Lung (tissue), 11 donors: ENCODE measurements at regions not wholly inside any gene's neighbourhood (a gene's known extent, or its start where the extent isn't known, plus 50 kb on each side); places are given as distances from the start of the nearest gene placed in this dataset.

Experiments used
- ATAC-seq: fragments of 200-7000 bp; cut with Tn5 transposase; one replicate; pipeline ENCODE4 v1.9.1; 2020; ENCODE audit warnings: moderate number of reproducible peaks; ENCODE audit not compliant: insufficient read depth, low FRiP score
- DNase-seq, 3 donors: peaks; one replicate each; pipeline ENCODE4 v3.0.0-alpha.2; 2013 to 2017
- H3K27ac ChIP-seq, 2 donors: one replicate each; pipeline ENCODE4 v1.5.1; 2013; ENCODE audit warnings: mild to moderate bottlenecking in 2 of 2, moderate library complexity in 2 of 2, control low read depth in 1 of 2, inconsistent platforms in 1 of 2, low read depth in 1 of 2, low read length in 1 of 2
- H3K27me3 ChIP-seq, 3 donors: one replicate each; pipeline ENCODE4 v1.5.1; 2013; ENCODE audit warnings: low read length in 2 of 3; ENCODE audit not compliant: control insufficient read depth in 3 of 3, insufficient read depth in 3 of 3
- H3K36me3 ChIP-seq, 4 donors: one replicate each; pipeline ENCODE4 v1.5.1; 2013; ENCODE audit warnings: low read length in 4 of 4, mild to moderate bottlenecking in 1 of 4, moderate library complexity in 1 of 4; ENCODE audit not compliant: control insufficient read depth in 4 of 4, insufficient read depth in 4 of 4
- H3K4me1 ChIP-seq, 5 donors: one replicate each; pipeline ENCODE4 v1.5.1; 2013; ENCODE audit warnings: low read length in 5 of 5, mild to moderate bottlenecking in 2 of 5, moderate library complexity in 1 of 5; ENCODE audit not compliant: control insufficient read depth in 5 of 5, insufficient read depth in 5 of 5
- H3K4me3 ChIP-seq: one replicate; pipeline ENCODE4 v1.5.1; 2013; ENCODE audit warnings: mild to moderate bottlenecking, control low read depth, moderate library complexity
- H3K9ac ChIP-seq, 2 donors: one replicate each; pipeline ENCODE4 v1.5.1; 2013; ENCODE audit warnings: low read length in 2 of 2, control low read depth in 1 of 2; ENCODE audit not compliant: insufficient read depth in 1 of 2
- H3K9me3 ChIP-seq, 4 donors: one replicate each; pipeline ENCODE4 v1.5.1; 2013; ENCODE audit warnings: low read length in 3 of 4, mild to moderate bottlenecking in 1 of 4, moderate library complexity in 1 of 4; ENCODE audit not compliant: control insufficient read depth in 4 of 4, insufficient read depth in 3 of 4
- CTCF ChIP-seq: IDR thresholded peaks from 2 replicates; pipeline ENCODE4 v1.5.1; 2012; ENCODE audit warnings: mild to moderate bottlenecking; ENCODE audit errors: control extremely low read depth, extremely low read depth
- WGBS, 2 donors: extraction: QIAGEN DNeasy Blood & Tissue Kit; methylation state at CpG; one replicate each; pipeline ENCODE4 v1.1.7; 2013; 5-methylcytosine and 5-hydroxymethylcytosine counted together
- donor health status: control.
- donor health status: control.
- donor health status: Bipolar disorder and iron deficiency.
- donor health status: healthy.
- donor health status: DM: yes; HTN: yes; CAD: no.

- Histone ChIP-seq H3K9me3 (peaks cover 0 to 4% (median 0%) of the 10 kb centered on the region in 4 donors), H3K9ac (no peak overlapping the region)
- no peak for TF ChIP-seq CTCF
These were observed 144.0 kb upstream of the NPY start for GRCh38 chr7:24140001-24140400.

GRCh38 chr7:24141874-24142509, 142.0 kb upstream of the NPY start:
- Histone ChIP-seq H3K27me3 (no peaks in the 10 kb centered on the region), H3K9ac (no peak overlapping the region), H3K36me3 (no peaks in the 10 kb centered on the region), H3K9me3 (peaks cover 0 to 4% (median 0%) of the 10 kb centered on the region in 4 donors), H3K4me1 (peaks cover 0 to 12% (median 0%) of the 10 kb centered on the region in 5 donors), H3K4me3 (no peak overlapping the region), H3K27ac (no peak overlapping the region)
- TF ChIP-seq CTCF, result no peak
- WGBS, 2 donors, result 76 to 78% methylated on average over 15 of the region's 15 CpGs
- ATAC-seq, result no peak
- DNase-seq, result no peak

More at GRCh38 chr7:24140001-24140400, 144.0 kb upstream of the NPY start:
- H3K27me3 ChIP-seq, result no peaks in the 10 kb centered on the region
- 57 to 60% methylated on average over 4 of the region's 4 CpGs for WGBS, 2 donors
- no peak for ATAC-seq
- peaks cover 0 to 12% (median 0%) of the 10 kb centered on the region in 5 donors for H3K4me1 ChIP-seq
- DNase-seq, result no peak
- H3K27ac ChIP-seq, result no peak overlapping the region
- H3K36me3 ChIP-seq, result no peaks in the 10 kb centered on the region
- no peak overlapping the region for H3K4me3 ChIP-seq

- 73 to 80% methylated on average over 4 of the region's 4 CpGs for WGBS, 2 donors
These were observed 140.4 kb upstream of the NPY start for GRCh38 chr7:24143547-24143946.

More at GRCh38 chr7:24143547-24143946, 140.4 kb upstream of the NPY start:
- H3K4me3 ChIP-seq, result no peak overlapping the region
- DNase-seq (peak in 1 of 3 donors; percentile 22), ATAC-seq (no peak)
- peaks cover 0 to 4% (median 0%) of the 10 kb centered on the region in 4 donors for H3K9me3 ChIP-seq
- no peaks in the 10 kb centered on the region for H3K4me1 ChIP-seq
- no peaks in the 10 kb centered on the region for H3K36me3 ChIP-seq
- H3K9ac ChIP-seq, result no peak overlapping the region
- TF ChIP-seq CTCF, result no peak
- H3K27me3 ChIP-seq, result no peaks in the 10 kb centered on the region
- H3K27ac ChIP-seq, result no peak overlapping the region
